ENCODE measurements at regions not wholly inside any gene's neighbourhood (a gene's known extent, or its start where the extent isn't known, plus 50 kb on each side); places are given as distances from the start of the nearest gene placed in this dataset.
"Not testable (repeated sequence)": the region's sequence is repeated elsewhere in the genome, so short reads cannot be mapped to it uniquely, and the experiment has no call there.

GRCh38 chr3:165954171-165954570 lies 116.9 kb upstream of the BCHE start:
- H3K27me3 Mint-ChIP-seq (ENCODE audit: low read depth), result no peaks in the 10 kb centered on the region
- no peaks in the 10 kb centered on the region for H3K4me1 Mint-ChIP-seq
- no peaks in the 10 kb centered on the region for H3K36me3 Mint-ChIP-seq
- DNase-seq (ENCODE audit: low spot score in 2 of 2, unreplicated experiment in 2 of 2), result no peak
- no peak overlapping the region for H3K4me3 Mint-ChIP-seq
- TF ChIP-seq CTCF (IDR thresholded peaks at IDR 0.05; ENCODE audit: unreplicated experiment), result no peak
- no peak overlapping the region for H3K27ac Mint-ChIP-seq
- peaks cover 12% of the 10 kb centered on the region for H3K9me3 Mint-ChIP-seq

DNA sequence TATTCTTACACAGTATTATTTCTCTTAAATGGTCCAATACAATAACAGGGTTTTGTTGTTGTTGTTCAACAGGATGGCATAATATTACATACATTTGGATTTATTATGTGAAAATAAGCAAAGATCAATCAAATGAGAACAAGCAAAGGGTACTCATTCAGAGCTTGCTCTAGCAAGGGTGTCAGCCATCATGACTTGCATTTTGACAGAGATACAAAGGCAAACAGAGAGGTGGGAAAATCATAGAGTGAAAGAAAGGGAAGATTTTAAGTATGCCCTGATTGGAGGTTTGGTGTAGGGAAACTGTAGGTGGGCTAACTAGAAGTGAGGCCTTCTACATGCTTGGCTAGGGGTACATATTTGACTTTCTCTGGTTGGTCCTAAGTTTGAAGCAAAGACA lies 109.1 kb upstream of the BCHE start:
- Mint-ChIP-seq H3K9me3 (no peaks in the 10 kb centered on the region), H3K4me1 (no peaks in the 10 kb centered on the region), H3K27me3 (ENCODE audit: low read depth) (no peaks in the 10 kb centered on the region), H3K36me3 (no peaks in the 10 kb centered on the region), H3K4me3 (no peak overlapping the region), H3K27ac (no peak overlapping the region)
- DNase-seq (ENCODE audit: low spot score in 2 of 2, unreplicated experiment in 2 of 2), result no peak
- TF ChIP-seq CTCF (IDR thresholded peaks at IDR 0.05; ENCODE audit: unreplicated experiment), result no peak

- Mint-ChIP-seq H3K27me3 (ENCODE audit: low read depth) (no peaks in the 10 kb centered on the region), H3K4me3 (no peak overlapping the region), H3K4me1 (no peaks in the 10 kb centered on the region), H3K36me3 (no peaks in the 10 kb centered on the region), H3K9me3 (peaks cover 16% of the 10 kb centered on the region), H3K27ac (no peak overlapping the region)
- TF ChIP-seq CTCF (IDR thresholded peaks at IDR 0.05; ENCODE audit: unreplicated experiment), result no peak
- no peak for DNase-seq (ENCODE audit: low spot score in 2 of 2, unreplicated experiment in 2 of 2)
Observed at GRCh38 chr3:165938986-165939540, 101.8 kb upstream of the BCHE start.

DNA sequence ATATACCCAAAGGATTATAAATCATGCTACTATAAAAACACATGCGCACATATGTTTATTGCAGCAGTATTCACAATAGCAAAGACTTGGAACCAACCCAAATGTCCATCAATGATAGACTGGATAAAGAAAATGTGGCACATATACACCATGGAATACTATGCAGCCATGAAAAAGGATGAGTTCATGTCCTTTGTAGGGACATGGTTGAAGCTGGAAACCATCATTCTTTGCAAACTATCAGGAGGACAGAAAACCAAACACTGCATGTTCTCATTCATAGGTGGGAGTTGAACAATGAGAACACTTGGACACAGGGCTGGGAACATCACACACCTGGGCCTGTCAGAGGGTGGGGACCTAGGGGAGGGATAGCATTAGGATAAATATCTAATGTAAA lies 98.9 kb upstream of the BCHE start:
- H3K36me3 Mint-ChIP-seq; H3K27ac Mint-ChIP-seq; H3K4me3 Mint-ChIP-seq; DNase-seq (ENCODE audit: low spot score in 2 of 2, unreplicated experiment in 2 of 2); H3K27me3 Mint-ChIP-seq (ENCODE audit: low read depth); H3K4me1 Mint-ChIP-seq: not testable (repeated sequence)
- peaks cover 22% of the 10 kb centered on the region for H3K9me3 Mint-ChIP-seq

DNA sequence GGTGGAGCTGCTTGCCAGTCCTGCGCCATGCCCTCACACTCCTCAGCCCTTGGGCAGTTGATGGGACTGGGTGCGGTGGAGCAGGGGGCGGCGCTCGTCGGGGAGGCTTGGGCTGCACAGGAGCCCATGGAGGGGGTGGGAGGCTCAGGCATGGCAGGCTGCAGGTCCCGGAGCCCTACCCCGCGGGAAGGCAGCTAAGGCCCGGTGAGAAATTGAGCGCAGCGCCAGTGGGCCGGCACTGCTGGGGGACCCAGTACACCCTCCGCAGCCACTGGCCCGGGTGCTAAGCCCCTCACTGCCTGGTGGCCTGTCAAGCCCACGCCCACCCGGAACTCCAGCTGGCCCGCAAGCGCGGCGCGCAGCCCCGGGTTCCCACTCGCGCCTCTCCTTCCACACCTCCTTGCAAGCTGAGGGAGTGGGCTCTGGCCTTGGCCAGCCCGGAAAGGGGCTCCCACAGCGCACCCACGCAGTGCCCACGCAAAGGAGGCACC lies 87.1 kb upstream of the BCHE start:
- H3K4me1 Mint-ChIP-seq; H3K27me3 Mint-ChIP-seq (ENCODE audit: low read depth); H3K36me3 Mint-ChIP-seq; H3K9me3 Mint-ChIP-seq; DNase-seq (ENCODE audit: low spot score in 2 of 2, unreplicated experiment in 2 of 2); H3K27ac Mint-ChIP-seq; H3K4me3 Mint-ChIP-seq: not testable (repeated sequence)

- H3K27me3 Mint-ChIP-seq (ENCODE audit: low read depth), result no peaks in the 10 kb centered on the region
- no peak for DNase-seq (ENCODE audit: low spot score in 2 of 2, unreplicated experiment in 2 of 2)
- H3K4me3 Mint-ChIP-seq, result no peak overlapping the region
- no peak overlapping the region for H3K27ac Mint-ChIP-seq
- H3K9me3 Mint-ChIP-seq, result peaks cover 5% of the 10 kb centered on the region
- no peaks in the 10 kb centered on the region for H3K36me3 Mint-ChIP-seq
- no peak for TF ChIP-seq CTCF (IDR thresholded peaks at IDR 0.05; ENCODE audit: unreplicated experiment)
- H3K4me1 Mint-ChIP-seq, result peaks cover 5% of the 10 kb centered on the region
Observed at GRCh38 chr3:165920984-165921383, 83.8 kb upstream of the BCHE start.

DNA sequence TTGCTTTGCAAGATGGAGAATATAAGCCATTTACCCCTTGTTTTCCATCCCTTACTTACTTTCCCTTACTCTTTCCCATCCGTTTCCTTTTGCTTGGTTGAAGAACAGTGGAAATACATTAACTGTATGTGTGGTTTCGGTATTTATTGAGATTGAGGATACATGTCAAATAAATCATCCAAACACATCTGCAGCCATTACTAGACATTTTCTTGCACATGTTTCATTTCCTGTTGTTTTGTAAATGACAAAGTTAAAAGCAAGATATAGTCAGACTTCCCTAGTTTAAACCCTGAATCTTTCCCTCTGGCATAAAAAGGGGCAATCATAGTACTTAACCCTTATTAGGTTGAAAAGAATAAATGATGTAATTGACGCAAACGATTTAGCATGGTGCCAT lies 82.1 kb upstream of the BCHE start:
- H3K4me3 Mint-ChIP-seq, result no peak overlapping the region

More for the DNA sequence above, 82.1 kb upstream of the BCHE start:
- no peak for TF ChIP-seq CTCF (IDR thresholded peaks at IDR 0.05; ENCODE audit: unreplicated experiment)
- DNase-seq (ENCODE audit: low spot score in 2 of 2, unreplicated experiment in 2 of 2), result no peak
- Mint-ChIP-seq H3K27ac (no peak overlapping the region), H3K9me3 (peaks cover 5% of the 10 kb centered on the region), H3K4me1 (peaks cover 6% of the 10 kb centered on the region), H3K36me3 (no peaks in the 10 kb centered on the region), H3K27me3 (ENCODE audit: low read depth) (no peaks in the 10 kb centered on the region)
